Stimulated activated CD8-positive, alpha-beta memory T cell treated with anti-CD3 and anti-CD28 coated beads, Interleukin-15, amount 100 ng/mL, for 1 hour (primary cell): ENCODE measurements at regions not wholly inside any gene's neighbourhood (a gene's known extent, or its start where the extent isn't known, plus 50 kb on each side); places are given as distances from the start of the nearest gene placed in this dataset.
A peak's percentile ranks its signal among the peaks of the same experiment; 100 is the strongest.
"Not testable (repeated sequence)": the region's sequence is repeated elsewhere in the genome, so short reads cannot be mapped to it uniquely, and the experiment has no call there.

Experiments used
- DNase-seq: peaks from one replicate; pipeline ENCODE4 v3.0.0-alpha.2; 2020; ENCODE audit warnings: low read depth

GRCh38 chr12:116327992-116328391 lies 50.5 kb upstream of the MED13L start:
- DNase-seq: not testable (repeated sequence)

GRCh38 chr12:116331876-116332275 lies 54.4 kb upstream of the MED13L start:
- no peak for DNase-seq

- no peak for DNase-seq
These were observed 55.4 kb upstream of the MED13L start for GRCh38 chr12:116332705-116333380.

DNA sequence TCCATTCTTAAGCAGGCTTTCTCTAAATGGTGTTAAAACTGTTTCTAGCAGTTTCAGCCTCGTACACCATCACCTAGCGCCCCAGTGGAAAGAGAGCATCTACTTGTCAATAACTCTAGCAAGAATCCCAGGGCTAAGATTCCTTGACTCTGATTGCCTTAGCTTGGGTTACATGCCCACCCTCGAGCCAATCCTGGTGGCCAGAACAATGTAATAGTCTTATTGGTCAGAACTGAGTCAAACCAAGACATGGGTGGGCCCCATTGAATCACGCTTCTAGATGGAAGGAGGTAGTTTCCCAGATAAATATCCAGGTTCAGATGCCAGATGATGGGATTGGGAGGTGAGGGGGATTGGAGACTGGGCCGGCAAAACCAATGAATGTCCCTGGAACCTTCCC lies 55.9 kb upstream of the MED13L start:
- DNase-seq: no peak

GRCh38 chr12:116336542-116337065 lies 59.1 kb upstream of the MED13L start:
- no peak for DNase-seq

GRCh38 chr12:116337312-116337711 lies 59.8 kb upstream of the MED13L start:
- no peak for DNase-seq

DNA sequence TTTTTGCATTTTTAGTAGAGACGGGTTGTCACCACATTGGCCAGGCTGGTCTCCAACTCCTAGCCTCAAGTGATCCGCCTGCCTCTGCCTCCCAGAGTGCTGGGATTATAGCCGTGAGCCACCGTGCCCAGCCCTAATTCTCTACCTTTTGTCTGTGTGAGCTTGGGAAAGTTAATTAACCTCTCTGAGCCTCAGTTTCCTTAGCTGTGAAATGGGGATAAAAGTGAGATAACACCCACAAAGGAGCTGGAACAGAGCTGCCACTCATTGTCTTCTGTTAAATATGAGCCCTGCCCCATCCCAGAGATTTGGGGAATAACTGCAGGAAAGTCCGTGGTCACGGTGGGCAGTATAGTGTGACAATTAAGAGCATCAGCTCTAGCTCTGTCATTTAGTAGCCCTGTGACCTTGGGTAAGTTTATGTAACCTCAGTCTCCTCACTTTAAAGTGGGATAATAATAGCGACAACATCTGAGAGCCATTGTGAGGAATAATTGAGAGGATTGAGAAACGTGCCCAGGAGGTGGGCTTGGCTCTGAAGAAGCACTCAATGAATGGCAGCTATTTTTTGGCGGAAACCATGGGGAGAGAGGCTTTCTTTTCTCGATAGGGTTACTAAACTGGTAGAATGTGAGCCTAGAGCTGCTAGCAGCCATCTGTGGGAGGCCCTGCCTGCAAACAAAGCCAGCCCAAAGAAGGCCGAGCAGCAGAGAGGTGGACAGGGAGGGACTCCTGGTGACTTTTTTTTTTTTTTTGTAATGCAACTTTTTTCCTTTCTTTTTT lies 60.8 kb upstream of the MED13L start:
- no peak for DNase-seq

GRCh38 chr12:116339062-116339461 lies 61.6 kb upstream of the MED13L start:
- no peak for DNase-seq

DNA sequence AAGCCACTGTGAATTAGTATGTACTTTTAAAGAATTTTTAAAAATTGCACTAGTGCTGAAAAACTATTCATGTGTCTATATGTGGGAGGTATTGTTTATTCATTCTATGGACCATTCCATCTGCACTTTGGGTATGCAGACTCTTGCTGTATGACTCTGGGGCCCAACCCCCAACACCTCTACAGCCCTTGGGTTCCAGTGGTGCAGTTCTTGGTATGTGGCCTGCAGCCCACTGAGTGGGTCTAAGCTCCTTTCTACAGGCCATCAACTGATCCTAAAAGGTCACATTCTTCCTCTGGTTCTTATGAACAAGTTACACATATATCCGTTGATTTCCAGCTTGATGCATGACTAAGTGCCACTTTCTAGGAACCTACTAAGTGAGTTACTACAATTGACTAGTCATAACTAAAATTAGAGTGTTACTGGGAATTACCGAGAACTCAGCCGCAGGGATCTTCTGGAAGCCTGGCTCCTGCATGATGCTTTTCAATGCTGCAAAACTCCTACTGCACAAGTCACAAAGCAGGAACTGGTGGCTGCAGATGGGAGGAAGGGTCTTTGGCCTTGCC lies 62.4 kb upstream of the MED13L start:
- DNase-seq: no peak

- no peak for DNase-seq
These were observed 65.9 kb upstream of the MED13L start for GRCh38 chr12:116343331-116343884.

DNA sequence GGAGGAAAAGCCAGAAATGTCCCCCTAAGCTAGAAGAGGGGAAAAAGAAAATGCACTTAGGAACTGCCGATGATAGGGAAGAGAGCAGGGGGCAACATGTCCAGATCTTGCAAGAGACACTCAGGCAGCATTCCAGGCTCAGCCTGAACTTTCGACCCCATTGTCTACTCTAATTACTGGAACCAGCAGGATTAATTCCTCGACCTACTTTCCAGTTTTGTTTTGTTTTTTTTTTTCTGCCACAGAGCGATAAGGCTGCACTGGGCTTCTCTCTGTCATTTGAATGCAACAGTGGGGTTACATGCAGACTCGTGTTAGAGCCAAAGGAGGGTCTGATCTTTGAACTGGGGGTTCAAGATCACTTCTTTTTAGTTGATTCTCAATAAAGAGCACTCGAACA lies 68.7 kb upstream of the MED13L start:
- DNase-seq: no peak

GRCh38 chr12:116346741-116347140 lies 69.2 kb upstream of the MED13L start:
- DNase-seq: no peak

- DNase-seq: no peak
These were observed 69.8 kb upstream of the MED13L start for GRCh38 chr12:116347265-116347664.

GRCh38 chr12:116352315-116352835 lies 74.9 kb upstream of the MED13L start:
- no peak for DNase-seq

DNA sequence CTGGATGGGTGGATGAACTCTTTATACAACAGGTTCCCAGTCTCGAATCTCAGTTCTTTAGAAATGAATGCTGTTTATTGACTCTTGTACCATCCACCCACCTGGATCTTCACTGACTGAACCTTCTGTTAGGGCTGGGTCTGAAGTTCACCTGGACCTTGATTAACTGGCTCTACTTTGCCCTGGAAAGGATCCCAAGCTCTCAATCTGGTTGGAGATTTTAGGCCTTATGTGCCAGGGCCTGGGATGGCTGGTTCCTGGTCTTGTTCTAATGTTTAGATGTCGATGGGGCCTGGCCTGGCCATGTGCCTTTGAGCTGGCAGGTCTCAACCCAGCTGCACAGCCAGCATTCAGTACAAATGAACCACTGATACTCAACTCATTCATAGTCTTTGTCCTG lies 76.5 kb upstream of the MED13L start:
- no peak for DNase-seq

- no peak for DNase-seq
These were observed 77.0 kb upstream of the MED13L start for GRCh38 chr12:116354534-116354933.

DNA sequence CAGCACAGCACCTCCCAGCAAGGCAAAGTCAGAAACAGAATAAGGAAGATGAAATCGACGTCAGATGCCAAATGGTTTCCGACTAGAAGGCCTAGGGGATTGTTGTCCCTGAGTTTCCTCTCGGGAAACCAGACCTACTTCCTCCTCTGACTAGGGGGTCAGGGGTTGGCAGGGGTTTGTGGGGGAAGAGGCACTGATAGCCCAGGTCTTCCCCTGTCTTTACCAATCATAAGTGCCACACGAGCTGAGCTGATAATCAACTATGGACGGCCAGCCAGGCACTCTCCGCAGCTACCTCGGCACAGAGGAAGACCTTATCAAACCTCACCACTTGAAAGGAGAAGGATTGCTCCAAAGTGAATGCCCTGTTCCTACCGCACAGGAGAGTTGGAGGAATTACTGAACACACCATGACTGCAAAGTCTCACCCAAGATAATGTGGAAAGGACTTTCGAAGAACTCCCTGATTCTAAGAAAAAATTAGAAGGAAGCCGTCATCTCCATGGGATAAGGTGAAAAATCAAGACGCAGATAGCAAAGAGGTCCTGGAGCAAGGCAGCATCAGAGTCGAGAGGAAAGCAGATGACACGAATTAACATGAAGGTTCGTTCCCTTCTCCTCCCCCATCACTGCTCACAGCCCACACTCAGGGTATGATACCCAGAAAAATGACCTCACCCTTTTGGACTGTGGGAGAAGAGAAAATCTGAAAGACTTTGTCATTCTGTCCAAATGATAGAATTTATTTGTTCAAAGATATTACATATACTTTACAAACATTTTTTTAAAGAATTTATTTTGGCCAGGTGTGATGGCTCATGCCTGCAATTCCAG lies 77.7 kb upstream of the MED13L start:
- no peak for DNase-seq

GRCh38 chr12:116358536-116358892 lies 81.0 kb upstream of the MED13L start:
- DNase-seq: no peak

- peak; percentile 41 for DNase-seq
These were observed 81.6 kb upstream of the MED13L start for GRCh38 chr12:116358893-116359761.

GRCh38 chr12:116360579-116361413 lies 83.3 kb upstream of the MED13L start:
- no peak for DNase-seq
